Tongue (tissue), 1 donor: ENCODE measurements at regions not wholly inside any gene's neighbourhood (a gene's known extent, or its start where the extent isn't known, plus 50 kb on each side); places are given as distances from the start of the nearest gene placed in this dataset.

Experiments
- DNase-seq: peaks from one replicate; pipeline ENCODE4 v3.0.0-alpha.2; 2015

DNA sequence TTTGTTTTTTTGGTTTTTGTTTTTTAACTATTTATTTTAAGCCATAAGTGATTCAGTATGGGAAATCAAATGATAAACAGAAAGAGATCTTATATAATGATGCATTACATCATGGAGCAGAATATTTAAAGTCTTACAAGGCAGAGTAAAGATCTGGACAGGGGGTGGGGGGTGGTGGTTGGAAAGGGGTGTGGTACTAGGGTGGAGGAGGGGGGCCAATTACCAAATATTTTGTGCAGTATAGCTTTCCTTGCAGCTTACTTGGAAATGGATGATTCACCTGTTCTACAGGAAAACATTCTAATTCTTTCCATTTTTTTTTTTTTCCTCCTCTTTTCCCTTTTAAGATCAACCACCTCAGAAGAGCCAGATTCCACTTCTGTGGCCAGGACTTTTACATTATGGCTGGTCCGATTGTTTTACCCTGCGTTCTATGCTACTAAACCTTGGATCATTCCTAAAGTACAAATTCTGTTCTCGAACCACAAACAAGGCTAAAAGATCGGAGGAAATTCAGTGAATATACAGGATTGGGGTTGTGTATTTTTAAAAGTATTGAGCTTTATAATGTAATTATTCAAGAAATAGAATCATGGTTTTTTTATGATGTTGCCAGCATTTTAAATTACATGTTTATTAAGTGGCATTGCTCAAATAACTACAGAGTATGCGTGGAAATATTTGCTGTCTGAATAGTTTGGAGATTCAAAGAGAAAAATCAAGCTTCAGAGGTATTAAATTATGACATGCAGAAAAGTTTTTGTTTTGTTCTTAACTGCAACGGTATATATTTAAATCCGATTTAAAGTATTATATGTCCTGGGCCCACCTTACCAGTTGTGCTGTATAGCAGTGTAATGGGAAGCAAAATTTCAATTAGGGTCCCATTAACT lies 859.5 kb downstream of the USP25 start:
- DNase-seq = no peak

DNA sequence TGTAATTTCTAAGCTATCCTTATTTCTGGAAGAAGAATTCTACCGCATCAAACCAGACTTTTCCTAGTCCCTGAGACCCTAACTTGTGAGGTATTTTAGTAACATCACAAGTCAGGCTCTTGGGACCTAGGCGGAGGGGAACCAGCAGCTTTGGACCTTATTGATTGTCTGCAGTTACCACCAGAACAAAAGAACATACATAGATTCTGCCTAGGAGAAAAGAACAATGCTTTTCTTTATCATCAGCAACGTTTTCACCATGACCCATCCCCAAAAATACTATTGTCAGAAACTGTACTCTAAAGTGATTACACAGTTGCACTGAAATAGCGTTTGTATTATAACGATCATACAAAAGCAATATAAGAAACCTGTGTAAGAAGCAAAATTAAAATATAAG lies 860.4 kb downstream of the USP25 start:
- no peak for DNase-seq

DNA sequence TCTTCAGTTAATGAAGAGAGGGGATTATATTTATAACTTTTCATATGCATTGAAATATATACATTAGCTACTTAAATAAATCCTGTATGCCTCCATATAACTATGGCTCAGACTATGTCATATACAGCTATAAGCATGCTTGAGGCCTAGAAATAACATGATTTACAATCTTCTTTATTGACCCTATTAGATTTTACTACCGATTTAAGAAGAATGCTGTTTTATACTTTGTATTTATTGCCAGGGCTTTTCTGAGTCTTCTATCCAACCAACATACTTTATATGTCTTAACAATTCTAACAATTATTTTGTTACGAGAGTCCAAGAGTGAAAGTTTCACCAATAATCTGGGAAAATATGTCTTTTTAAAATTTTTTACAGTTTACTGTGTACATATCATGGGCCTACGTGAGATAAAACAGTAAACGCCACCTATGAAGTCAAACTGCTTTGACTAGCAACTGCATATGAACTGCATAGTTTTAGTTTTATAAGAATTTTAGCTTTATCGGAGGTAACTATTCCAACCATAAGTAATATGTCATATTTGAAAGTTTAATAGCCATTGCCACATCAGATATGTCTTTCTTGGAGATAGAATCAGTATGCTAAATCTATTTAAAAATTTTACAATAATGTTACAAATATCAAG lies 861.0 kb downstream of the USP25 start:
- DNase-seq = no peak

DNA sequence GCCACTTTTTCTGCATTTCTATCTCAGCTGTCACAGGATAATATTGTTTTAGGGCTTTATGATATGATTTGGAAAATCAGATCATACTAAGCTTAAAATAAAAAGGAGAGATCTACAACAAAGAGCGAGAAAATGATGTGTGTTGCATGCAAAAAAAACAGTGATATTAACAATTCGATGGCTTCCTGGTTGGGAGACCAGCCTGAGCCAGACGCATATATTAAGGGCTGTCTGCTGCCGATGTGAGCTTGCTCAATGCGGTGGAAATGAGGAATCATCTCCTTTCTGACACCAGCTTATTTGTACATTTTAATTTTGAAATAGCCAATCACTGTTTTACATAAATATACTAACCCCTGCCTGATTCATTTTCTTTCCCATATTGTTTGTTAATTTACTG lies 862.6 kb downstream of the USP25 start:
- no peak for DNase-seq

DNA sequence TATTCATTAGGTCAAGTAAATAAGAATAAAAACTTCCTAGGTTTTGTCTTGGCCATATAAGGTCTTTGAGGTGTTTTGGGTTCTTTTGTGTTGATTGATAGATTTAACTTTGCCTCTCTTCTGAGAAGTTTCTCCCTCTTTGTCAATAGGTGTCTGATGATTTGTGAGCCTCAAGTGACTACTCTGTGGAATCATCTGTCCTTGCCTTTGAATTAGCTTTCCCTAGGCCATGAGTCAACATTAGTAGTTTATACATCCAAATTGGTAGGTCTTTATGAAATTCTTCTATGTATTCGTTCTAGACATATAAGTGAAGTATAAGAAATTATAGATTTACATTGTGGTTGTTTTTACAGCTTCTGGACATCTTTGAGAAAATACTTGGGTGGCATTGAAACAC lies 864.4 kb downstream of the USP25 start:
- no peak for DNase-seq

DNA sequence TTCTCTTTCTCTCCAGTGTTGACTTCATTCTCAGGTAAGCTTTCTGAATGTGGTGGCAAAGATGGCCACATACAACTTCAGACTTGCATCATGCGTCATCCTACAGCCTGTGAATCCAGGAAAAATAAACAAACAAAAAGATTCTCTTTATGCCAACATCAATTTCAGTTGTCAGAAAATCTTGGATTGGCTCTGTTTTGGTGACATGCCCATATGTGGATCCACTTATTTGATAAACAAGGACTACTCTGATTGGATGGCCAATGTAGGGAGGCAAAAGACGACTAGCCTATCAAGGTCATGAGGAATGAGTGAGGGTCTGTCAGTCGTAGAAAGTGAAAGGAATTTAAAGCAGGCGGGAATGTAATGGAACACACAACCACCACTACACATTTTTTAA lies 866.6 kb downstream of the USP25 start:
- DNase-seq = no peak

DNA sequence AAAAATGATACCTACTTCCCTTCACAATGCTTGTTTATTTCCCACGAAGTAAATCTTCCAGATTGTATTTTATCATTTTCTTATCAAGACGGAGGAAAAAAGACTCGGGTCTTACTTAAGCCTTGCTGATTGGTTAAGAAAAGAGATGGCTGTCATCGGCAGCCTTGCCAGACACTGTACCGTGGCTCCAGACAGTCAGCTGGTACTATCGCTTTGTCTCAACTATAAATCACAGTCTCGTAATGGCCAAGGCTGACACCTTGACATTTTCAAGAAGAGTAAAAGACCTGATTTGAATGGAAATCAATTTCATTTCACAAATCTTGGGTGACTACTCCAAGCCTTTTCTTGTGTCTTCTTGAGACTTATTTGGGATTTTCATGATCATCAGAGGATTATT lies 868.0 kb downstream of the USP25 start:
- no peak for DNase-seq

DNA sequence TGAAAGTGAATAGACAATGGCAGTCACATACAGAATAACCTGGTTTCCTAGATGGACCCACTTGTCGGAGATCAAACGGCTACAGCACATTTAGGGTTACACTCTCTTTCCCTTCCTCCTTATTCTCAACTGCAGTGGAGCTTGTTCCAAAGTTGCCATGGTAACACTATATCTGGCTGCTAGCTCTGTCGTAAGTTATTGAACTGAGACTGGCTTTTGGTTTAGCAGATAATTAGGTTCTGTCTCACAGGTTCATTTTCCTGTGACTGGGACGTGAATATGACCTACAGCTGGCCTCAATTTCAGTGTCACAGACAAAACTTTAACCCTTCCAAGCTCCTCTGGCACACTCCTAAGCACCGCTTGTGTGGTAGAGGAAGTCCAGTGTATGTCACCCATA lies 875.8 kb downstream of the USP25 start:
- peak; percentile 62 for DNase-seq

DNA sequence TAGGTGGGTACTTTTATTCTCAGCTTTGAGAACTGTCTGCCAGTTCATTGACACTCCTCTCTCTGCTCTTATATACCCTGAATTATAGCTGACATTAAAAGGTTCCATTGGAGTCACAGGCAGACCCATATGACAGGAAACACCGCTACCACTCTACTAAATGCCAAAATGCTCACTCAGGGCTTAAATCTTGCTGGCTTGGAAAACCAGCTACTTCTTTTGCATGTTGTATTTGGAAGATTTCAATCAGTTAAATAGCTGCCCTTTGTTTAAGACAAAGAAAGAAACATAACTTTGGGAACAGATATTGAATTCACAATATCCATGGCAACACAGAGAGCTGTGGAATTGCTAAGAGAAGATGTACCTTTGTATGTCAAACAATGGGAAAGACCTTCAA lies 876.5 kb downstream of the USP25 start:
- no peak for DNase-seq

DNA sequence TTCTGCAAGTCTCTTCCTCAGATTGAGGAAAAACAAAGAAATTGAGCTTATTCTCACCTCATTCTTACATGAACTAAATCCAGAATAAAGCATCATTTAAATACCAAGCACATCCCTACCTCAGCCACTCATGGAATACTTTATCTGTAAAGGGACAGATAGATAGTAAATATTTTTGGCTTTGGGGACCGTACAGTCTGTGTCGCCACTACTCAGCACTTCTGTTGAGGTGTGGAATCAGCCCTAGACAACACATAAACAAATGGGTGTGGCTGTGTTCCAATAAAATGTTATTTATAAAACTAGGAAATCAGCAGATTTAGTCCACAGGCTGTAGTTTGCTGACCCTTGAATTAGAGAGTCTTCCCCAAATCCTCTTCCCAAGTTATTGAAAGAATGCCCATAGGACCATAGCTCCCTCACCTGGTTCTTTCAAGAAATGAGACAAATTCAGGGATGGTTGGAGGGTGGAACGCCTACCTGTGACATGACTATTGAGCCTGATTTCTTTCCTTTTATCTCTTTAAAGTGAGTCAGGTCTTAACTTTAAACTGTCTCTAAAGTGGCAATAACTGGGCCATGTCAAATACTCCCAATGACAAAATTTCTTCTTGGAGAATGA lies 878.5 kb downstream of the USP25 start:
- no peak for DNase-seq

DNA sequence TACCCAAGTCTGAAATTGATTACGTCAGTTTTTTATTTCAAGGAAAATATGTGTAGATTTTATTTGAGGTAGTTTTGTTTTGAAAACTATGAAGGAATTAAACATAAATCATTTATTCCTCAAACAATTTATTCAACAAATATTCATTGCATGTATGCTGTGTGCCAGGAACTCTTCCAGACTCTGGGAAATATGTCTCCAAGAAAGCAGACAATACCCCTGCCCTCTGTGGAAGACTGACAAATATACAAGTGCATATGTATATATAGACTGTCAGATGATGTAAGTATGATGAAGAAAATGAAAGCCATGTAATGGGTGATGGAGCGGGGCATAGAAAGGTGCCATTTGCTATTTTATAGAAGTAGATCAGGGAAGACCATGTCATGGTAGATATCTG lies 889.5 kb downstream of the USP25 start:
- no peak for DNase-seq

DNA sequence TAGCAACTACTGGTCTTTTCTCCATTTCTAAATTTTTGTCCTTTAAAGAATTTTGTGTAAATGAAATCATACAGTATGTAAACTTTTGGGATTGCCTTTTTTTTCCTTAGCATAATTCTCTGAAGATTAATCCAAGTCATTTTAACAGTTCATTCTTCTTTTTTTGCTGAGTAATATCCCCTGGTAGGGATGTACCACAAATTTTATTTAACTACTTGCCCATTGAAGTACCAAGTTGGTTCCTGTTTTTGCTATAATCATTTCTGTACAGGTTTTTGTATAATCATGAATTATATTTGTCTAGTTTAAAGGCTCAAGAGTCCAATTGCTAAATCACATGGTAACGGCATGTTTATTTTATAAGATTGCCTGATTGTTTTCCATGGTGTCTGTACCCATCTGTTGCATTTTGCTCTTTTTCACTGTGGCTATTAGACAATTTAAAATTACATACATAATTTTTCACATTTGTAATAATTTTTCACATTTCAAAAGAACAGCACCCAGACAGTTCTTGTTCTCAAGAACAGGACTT lies 891.1 kb downstream of the USP25 start:
- no peak for DNase-seq

DNA sequence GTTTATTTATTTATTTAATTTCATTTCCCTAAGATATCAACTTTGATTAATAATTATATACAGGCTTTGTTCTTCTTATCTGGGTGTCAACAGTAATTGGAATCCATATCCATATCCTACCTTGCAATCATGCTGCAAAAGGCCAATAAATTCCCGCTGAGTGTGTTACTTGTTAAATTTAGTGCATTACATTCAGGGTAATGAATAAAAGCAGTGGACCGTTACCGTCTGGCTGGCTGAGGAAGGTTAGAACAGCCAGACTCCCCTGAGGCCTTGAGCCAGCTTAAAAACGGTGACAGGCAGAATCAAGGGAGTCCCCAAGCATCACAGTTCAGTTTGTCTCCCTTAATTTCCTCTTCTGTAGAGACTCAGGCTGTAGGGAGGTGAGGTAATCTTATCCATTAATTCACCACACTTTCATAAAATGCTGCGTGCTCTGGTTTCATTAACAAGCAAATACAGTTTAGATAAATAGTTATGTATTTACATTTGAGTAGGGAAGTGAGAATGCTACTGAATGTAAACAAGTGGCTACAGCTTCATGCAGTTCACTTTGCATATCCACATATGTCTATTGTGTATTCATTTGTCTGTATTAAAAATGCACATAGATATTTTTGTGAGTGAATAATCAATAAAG lies 888.2 kb upstream of the CXADR start:
- no peak for DNase-seq

DNA sequence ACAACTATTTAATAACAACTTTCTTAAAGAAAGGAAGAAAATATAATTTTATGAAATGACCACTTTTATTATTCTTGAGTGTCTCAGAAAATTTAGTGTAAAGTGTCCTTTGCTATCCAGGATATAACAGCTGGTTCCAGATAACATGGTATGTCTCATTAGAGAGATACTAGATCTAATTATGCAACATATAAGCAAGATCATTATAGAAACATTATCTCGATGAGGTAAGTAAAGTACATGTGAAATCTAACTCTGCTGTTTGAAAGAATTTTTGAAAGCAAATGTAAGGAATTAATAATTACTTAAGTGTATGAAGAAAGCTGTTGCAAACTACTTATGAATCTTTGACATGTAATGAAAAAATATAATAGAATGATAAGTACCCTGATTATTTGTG lies 887.4 kb upstream of the CXADR start:
- no peak for DNase-seq

DNA sequence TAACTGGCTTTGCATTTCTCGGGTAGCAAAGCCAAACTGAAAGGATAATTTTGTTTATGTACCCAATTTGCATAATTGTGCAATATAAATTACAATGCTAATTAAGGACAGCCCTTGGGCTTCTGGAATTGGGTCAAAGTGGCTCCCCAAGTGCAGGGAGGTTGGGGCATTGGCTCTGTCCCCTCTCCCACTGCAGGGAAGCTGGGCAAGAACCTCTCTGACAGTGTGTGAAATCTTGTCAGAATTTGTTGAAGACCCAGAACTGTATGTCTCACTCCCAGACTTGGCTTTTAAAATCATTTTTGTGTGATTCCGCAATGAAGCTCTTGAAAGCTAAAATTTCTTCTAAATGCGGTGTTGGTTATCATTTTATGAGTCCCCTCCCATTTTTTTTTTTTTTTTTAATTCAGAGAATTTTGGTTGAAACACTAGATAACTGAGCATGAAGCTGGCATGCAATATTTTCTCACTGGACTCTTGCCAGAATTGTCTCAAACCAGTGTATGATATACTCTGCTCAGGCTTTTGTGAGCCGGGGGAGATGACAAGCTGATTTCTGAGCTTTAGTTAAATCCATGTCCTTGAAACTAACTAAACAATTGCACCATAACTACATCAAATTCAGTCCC lies 878.9 kb upstream of the CXADR start:
- peak; percentile 86 for DNase-seq

DNA sequence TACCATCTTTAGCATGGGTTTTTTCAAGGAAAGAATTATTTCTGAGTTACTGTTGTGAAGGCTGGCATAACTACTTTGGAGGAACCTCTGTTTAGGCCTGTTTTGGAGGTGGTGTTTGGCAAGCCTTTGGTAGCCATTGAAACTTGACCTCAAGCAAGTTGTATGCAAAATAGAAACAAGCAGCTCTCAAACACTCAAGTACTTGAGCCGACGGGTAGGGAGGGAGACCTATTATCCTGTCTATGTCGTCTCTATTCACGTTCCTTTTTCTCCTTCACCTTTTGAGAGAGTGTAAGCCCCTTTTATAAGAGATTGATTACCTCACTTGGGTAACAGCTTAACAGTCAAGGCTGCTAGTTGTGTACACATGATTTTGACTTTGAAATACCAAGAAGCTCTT lies 878.3 kb upstream of the CXADR start:
- DNase-seq = no peak

DNA sequence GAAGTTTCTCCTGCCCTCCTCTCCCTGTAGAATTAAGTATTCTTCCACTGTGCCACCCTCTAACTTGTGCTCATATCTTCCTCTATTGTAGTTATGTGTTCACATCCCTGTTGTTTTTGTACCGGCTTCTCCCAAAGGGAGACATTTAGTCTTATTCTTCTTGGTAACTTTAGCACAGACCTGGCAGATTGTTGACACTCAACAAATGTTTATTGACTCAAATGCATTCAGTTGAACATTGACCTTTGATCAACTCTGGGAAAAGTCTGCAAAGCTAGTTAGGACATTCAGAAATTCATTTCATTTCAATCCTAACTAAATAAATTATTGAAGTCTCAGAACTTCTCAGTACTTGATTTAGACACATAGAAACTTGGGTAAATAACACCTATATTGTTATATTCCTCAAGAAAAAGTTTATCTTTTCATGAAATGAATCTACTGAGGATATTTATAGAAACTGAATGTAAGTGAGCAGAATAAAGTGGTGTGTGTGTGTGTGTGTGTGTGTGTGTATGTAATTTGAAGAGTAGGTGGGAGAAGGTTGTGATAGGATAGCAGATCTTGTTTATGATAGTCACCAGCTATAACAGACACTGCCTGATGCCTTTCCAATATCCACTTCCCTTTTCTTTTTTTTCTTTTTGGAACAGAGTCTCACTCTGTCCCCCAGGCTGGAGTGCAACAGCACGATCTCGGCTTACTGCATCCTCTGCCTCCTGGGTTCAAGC lies 872.4 kb upstream of the CXADR start:
- DNase-seq = no peak

DNA sequence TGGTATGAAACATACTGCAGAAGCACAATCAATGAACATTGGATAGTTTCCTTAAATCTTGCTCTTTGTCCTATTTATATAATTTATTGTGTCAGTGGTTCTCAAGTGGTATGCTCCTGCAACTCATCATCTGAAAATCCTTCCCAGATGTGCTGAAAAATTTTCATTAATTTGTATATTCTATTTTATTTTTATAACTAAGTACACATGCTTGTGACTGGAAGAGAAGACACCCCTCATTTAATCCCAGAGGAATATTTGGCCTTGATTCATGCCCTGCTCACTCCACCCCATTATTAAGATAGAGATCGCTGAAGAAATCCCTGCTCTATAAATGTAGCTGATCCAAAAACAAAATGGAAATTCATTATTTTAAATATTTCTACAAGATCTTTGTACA lies 870.5 kb upstream of the CXADR start:
- no peak for DNase-seq

DNA sequence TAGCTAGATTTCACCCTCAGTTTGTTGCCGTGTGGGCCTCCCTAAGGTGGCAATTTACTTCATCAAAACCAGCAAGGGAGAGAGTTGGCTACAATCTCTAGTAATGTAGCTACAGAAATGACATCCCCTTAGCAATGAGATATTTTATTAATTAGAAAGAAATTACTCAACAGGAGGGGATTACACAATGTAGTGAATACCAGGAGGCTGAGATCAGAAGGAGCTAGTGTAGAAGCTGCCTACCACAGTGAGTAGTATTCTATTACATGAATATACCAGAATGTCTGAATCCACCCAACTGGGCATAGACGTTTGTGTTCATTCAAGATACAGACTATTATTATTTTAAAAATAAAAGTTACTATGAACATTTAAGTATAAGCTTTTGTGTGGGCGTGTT lies 868.2 kb upstream of the CXADR start:
- no peak for DNase-seq

DNA sequence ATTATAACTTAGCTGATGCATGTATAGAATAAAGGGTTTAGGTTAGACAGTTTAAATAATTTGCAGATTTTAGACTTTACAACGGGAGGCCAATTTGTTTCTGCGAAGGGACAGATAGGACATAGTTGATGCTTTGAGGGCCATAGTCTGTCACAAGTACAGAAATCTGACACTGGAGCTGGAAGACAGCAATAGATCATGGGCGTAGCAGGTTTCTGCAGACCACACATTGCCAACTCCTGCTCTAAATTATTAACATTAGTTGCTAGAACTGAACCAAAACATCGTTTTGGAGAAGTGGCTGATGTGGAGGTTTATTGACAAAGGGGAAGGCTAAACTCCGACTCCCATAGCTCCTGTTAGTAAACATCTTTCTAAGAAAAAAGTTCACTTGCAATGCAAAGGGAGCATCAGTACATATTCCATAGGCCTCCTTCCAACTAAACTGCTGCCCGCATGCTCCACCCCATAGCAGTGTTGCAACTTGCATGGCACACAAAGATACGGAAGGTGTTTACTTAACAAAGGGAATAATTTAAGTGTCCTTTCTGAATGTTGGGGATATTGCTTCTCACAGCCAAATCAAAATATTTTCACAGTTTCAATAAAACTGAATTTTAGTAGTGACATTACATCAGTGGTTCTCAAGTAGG lies 862.0 kb upstream of the CXADR start:
- no peak for DNase-seq

DNA sequence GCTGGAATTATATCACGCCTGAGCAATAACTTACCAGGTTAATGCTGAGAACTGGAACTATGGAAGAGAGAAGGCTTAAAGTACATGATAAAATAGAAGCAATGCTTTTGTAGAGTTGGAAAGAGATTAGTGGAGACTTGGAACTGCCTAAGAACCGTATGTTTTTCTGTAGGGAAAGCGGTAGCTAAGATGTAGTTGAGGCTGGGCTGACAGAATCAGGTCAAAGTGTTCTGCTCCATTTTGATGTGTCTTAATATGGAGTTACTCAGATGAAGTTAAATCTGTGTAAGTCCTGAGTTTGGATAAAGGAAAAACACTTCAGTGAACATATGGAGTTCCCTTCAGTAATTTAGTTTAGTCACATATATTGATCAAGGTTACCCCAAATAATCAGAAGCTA lies 860.9 kb upstream of the CXADR start:
- DNase-seq = no peak
